K562 (cell line): ENCODE measurements at regions not wholly inside any gene's neighbourhood (a gene's known extent, or its start where the extent isn't known, plus 50 kb on each side); places are given as distances from the start of the nearest gene placed in this dataset.

Experiments
- ATAC-seq: fragments of 200-7000 bp; cut with Tn5 transposase; 3 replicates; pipeline ENCODE4 v1.9.1; 2020; ENCODE audit warnings: moderate library complexity
- BruUV-seq: library from RNA; stranded (reverse); fragments of 400-500 nt; replicated peaks from 2 replicates; lab custom pipeline; 2021; lab: Mats Ljungman, UMichigan
- CTCF ChIA-PET: fragments of 300-600 bp; formaldehyde crosslinking; extraction: SDS; loops from one replicate; lab custom pipeline; 2021; ENCODE audit warnings: low intra/inter-chr PET ratio; lab: Yijun Ruan, JAX
- POLR2A ChIA-PET: fragments of 300-600, 350-650 bp; sonication (Branson Sonifier 250); formaldehyde crosslinking; extraction: SDS; loops from one replicate; lab custom pipeline; 2021; ENCODE audit warnings: antibody characterized with exemption, inconsistent platforms; lab: Yijun Ruan, JAX
- DNase-seq, 4 experiments: peaks; one replicate each; pipeline versions ENCODE4 v3.0.0 to v3.0.0-alpha.2; 2011 to 2018; ENCODE audit warnings: low spot score in 3 of 4, mixed read lengths in 3 of 4; ENCODE audit errors: extremely low read depth in 1 of 4
- FAIRE-seq: peaks from 2 replicates; lab custom pipeline; 2011; peaks lifted over from hg19 to GRCh38; lab: Jason Lieb, UNC
- H2AFZ ChIP-seq: 2 replicates; pipeline ENCODE4 v1.6.0; 2011; ENCODE audit warnings: low read depth, low read length, control low read depth, inconsistent platforms
- H3K27ac ChIP-seq: fragments of 200-600 bp; 3 replicates; pipeline ENCODE4 v1.8.0; 2011; ENCODE audit warnings: low read depth, mild to moderate bottlenecking, control low read depth, inconsistent platforms, low read length, moderate library complexity, mixed read lengths; ENCODE audit errors: extremely low read depth
- H3K27me3 ChIP-seq, 2 experiments: fragments of 300-600 bp in 1 of 2; 2 replicates in 1 of 2; 3 replicates in 1 of 2; pipeline versions ENCODE4 v1.6.0 to v1.8.0; 2011; ENCODE audit warnings: inconsistent platforms in 2 of 2, low read length in 2 of 2, mild to moderate bottlenecking in 1 of 2, mixed read lengths in 1 of 2, moderate library complexity in 1 of 2; ENCODE audit not compliant: control insufficient read depth in 2 of 2, insufficient read depth in 2 of 2
- H3K36me3 ChIP-seq: fragments of 300-600 bp; 3 replicates; pipeline ENCODE4 v1.8.0; 2011; ENCODE audit warnings: mild to moderate bottlenecking, low read length, inconsistent platforms; ENCODE audit not compliant: control insufficient read depth, insufficient read depth
- H3K4me1 ChIP-seq, 2 experiments: fragments of 200-600 bp in 1 of 2; replicated peaks in 1 of 2; 2 replicates in 1 of 2; 3 replicates in 1 of 2; pipeline versions ENCODE4 v1.5.1 to v1.8.0; 2011; ENCODE audit warnings: inconsistent platforms in 2 of 2, low read length in 2 of 2, mild to moderate bottlenecking in 1 of 2, mixed read lengths in 1 of 2, moderate library complexity in 1 of 2; ENCODE audit not compliant: control insufficient read depth in 2 of 2, insufficient read depth in 2 of 2
- H3K4me2 ChIP-seq: 2 replicates; pipeline ENCODE4 v1.6.1; 2011; ENCODE audit warnings: low read length, control low read depth, inconsistent platforms, mixed read lengths; ENCODE audit not compliant: insufficient read depth
- H3K4me3 ChIP-seq: fragments of 200-600 bp; sonication (generic), shearing (Covaris generic); 2 replicates; pipeline ENCODE4 v1.5.1; 2016; ENCODE audit warnings: control low read depth, inconsistent platforms
- H3K79me2 ChIP-seq: fragments of 200-600 bp; 3 replicates; pipeline ENCODE4 v1.8.0; 2011; ENCODE audit warnings: low read length, inconsistent platforms; ENCODE audit not compliant: control insufficient read depth, insufficient read depth
- H3K9ac ChIP-seq, 2 experiments: 2 replicates each; pipeline versions ENCODE4 v1.6.0 to v1.6.1; 2011; ENCODE audit warnings: low read depth in 2 of 2, low read length in 2 of 2, control low read depth in 1 of 2, inconsistent platforms in 1 of 2, mild to moderate bottlenecking in 1 of 2, mixed read lengths in 1 of 2; ENCODE audit not compliant: insufficient read depth in 1 of 2
- H3K9me1 ChIP-seq: one replicate; pipeline ENCODE4 v1.6.0; 2011; ENCODE audit warnings: inconsistent platforms, mild to moderate bottlenecking, low read length, moderate library complexity; ENCODE audit not compliant: control insufficient read depth, insufficient read depth
- H3K9me3 ChIP-seq: replicated peaks from 2 replicates; pipeline ENCODE4 v1.5.1; 2011; ENCODE audit warnings: low read depth, low read length, inconsistent platforms; ENCODE audit not compliant: control insufficient read depth, insufficient read depth
- H4K20me1 ChIP-seq: replicated peaks from 2 replicates; pipeline ENCODE4 v1.6.1; 2011; ENCODE audit warnings: low read length, inconsistent platforms, mixed read lengths; ENCODE audit not compliant: control insufficient read depth, insufficient read depth
- ATF1 ChIP-seq, 2 experiments: fragments of 450-650 bp in 1 of 2; IDR thresholded peaks; 2 replicates each; pipeline ENCODE4 v1.6.1; 2016; ENCODE audit warnings: missing compliant biosample characterization in 1 of 2, missing genetic modification characterization in 1 of 2
- HOXB6 ChIP-seq: fragments of 250-450 bp; sonication (Bioruptor Pico); IDR thresholded peaks from 2 replicates; pipeline ENCODE4 v1.5.1; 2022; ENCODE audit warnings: mild to moderate bottlenecking, borderline replicate concordance
- LARP7 ChIP-seq: fragments of 450-650 bp; IDR thresholded peaks from 2 replicates; pipeline ENCODE4 v1.6.1; 2016
- MAFF ChIP-seq: IDR thresholded peaks from 2 replicates; pipeline ENCODE4 v1.6.1; 2012; ENCODE audit warnings: low read length, improper control_type of control experiment
- PML ChIP-seq: IDR thresholded peaks from 2 replicates; pipeline ENCODE4 v1.6.1; 2012; ENCODE audit warnings: low read length, inconsistent platforms
- ZNF316 ChIP-seq: fragments of 450-650 bp; IDR thresholded peaks from 2 replicates; pipeline ENCODE4 v1.6.1; 2016
- ZNF444 ChIP-seq: fragments of 250-450 bp; sonication (Bioruptor Pico); IDR thresholded peaks from 2 replicates; pipeline ENCODE4 v1.4.0; 2020; ENCODE audit warnings: mild to moderate bottlenecking, moderate library complexity
- WGBS: fragments of 100-300 bp; shearing (Covaris generic); methylation state at CpG from one replicate; pipeline ENCODE4 v1.1.6; 2016; ENCODE audit warnings: low coverage, mixed read lengths; ENCODE audit not compliant: insufficient coverage; ENCODE audit errors: missing lambda C conversion rate; 5-methylcytosine and 5-hydroxymethylcytosine counted together
- in situ Hi-C: fragments of 300-500 bp; cut with MboI; formaldehyde crosslinking; loops from 4 replicates; pipeline ENCODE4 v1.15.0; 2018; ENCODE audit warnings: inconsistent platforms, mixed read lengths
- intact Hi-C: fragments of 100-400 bp; cut with micrococcal nuclease; formaldehyde crosslinking; loops from 2 replicates; pipeline ENCODE4 v1.14.2; 2022
- TF ChIP-seq, protein P1 (sequence below): fragments of 450-650 bp; IDR thresholded peaks from 2 replicates; pipeline ENCODE4 v1.6.1; 2016; ENCODE audit warnings: borderline replicate concordance
- TF ChIP-seq, protein P2 (sequence below): fragments of 250-450 bp; sonication (Bioruptor Pico); IDR thresholded peaks from 2 replicates; pipeline ENCODE4 v1.8.0; 2022; ENCODE audit warnings: inconsistent platforms

DNA sequence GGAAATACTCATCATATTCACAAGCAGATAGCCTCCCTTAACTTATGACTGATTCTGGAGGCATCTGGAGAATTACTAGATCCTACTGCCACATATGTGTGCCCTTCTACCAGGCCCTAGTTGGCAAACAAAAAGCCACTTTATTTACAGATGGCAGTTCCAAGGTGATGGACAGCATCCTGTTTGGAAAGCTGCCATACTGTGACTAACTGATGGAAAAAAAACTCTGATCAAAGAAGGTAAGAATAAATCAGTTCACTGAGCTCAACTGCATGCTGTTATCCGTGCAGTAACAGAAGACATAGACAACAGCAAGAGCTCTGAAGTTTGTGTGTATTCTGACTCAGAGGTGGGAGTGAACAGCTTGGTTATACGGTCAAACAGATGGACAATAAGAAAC lies 279.8 kb upstream of the POU5F2 start (continued):
- TF ChIP-seq, protein P1, sequence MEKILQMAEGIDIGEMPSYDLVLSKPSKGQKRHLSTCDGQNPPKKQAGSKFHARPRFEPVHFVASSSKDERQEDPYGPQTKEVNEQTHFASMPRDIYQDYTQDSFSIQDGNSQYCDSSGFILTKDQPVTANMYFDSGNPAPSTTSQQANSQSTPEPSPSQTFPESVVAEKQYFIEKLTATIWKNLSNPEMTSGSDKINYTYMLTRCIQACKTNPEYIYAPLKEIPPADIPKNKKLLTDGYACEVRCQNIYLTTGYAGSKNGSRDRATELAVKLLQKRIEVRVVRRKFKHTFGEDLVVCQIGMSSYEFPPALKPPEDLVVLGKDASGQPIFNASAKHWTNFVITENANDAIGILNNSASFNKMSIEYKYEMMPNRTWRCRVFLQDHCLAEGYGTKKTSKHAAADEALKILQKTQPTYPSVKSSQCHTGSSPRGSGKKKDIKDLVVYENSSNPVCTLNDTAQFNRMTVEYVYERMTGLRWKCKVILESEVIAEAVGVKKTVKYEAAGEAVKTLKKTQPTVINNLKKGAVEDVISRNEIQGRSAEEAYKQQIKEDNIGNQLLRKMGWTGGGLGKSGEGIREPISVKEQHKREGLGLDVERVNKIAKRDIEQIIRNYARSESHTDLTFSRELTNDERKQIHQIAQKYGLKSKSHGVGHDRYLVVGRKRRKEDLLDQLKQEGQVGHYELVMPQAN: no peak
- no peak for TF ChIP-seq ATF1 (CRISPR knock-in tag; IDR thresholded peaks at IDR 0.05)
- no peak for TF ChIP-seq ATF1 (tag; IDR thresholded peaks at IDR 0.05)
- TF ChIP-seq, protein P2, sequence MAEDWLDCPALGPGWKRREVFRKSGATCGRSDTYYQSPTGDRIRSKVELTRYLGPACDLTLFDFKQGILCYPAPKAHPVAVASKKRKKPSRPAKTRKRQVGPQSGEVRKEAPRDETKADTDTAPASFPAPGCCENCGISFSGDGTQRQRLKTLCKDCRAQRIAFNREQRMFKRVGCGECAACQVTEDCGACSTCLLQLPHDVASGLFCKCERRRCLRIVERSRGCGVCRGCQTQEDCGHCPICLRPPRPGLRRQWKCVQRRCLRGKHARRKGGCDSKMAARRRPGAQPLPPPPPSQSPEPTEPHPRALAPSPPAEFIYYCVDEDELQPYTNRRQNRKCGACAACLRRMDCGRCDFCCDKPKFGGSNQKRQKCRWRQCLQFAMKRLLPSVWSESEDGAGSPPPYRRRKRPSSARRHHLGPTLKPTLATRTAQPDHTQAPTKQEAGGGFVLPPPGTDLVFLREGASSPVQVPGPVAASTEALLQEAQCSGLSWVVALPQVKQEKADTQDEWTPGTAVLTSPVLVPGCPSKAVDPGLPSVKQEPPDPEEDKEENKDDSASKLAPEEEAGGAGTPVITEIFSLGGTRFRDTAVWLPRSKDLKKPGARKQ (CRISPR knock-in tag): no peak
- TF ChIP-seq HOXB6 (CRISPR knock-in tag): no peak

DNA sequence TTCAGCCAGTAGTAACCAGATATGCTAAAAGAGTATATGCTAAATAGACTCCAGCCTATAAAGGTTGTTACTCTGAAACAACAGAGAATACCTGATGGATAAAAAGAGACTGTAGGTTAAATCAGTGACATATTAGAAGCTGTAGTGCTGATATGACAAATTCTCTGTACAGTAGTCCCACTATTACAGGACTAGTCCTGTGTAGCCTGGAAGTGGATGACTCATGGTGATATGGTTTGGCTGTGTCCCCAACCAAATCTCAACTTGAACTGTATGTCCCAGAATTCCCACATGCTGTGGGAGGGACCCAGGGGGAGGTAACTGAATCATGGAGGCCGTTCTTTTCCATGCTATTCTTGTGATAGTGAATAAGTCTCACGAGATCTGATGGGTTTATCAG lies 276.2 kb upstream of the POU5F2 start:
- Histone ChIP-seq H4K20me1 (no peaks in the 10 kb centered on the region), H3K9ac (no peak overlapping the region), H3K27me3 (no peaks in the 10 kb centered on the region), H3K4me2 (no peak overlapping the region), H3K9me1 (no peaks in the 10 kb centered on the region), H3K79me2 (no peaks in the 10 kb centered on the region), H3K27ac (no peak overlapping the region), H3K9me3 (no peaks in the 10 kb centered on the region), H3K4me1 (no peaks in the 10 kb centered on the region), H3K36me3 (no peaks in the 10 kb centered on the region), H3K4me3 (no peak overlapping the region), H2AFZ (no peak overlapping the region)
- TF ChIP-seq MAFF (no peak), ZNF316 (peak; percentile 41; the same call in 1 of the 2 replicates), ZNF444 (CRISPR knock-in tag) (no peak), LARP7 (no peak), PML (no peak)
- POLR2A ChIA-PET: no interaction called here
- no peak for DNase-seq
- FAIRE-seq: no peak
- intact Hi-C loops (no loop called here), in situ Hi-C loops (no loop called here)
- ATAC-seq: no peak
- BruUV-seq: no TSS peak
- CTCF ChIA-PET: no interaction called here
- 9% methylated on average over 2 of the region's 2 CpGs for WGBS
